ENCODE measurements at regions not wholly inside any gene's neighbourhood (a gene's known extent, or its start where the extent isn't known, plus 50 kb on each side); places are given as distances from the start of the nearest gene placed in this dataset.

DNA sequence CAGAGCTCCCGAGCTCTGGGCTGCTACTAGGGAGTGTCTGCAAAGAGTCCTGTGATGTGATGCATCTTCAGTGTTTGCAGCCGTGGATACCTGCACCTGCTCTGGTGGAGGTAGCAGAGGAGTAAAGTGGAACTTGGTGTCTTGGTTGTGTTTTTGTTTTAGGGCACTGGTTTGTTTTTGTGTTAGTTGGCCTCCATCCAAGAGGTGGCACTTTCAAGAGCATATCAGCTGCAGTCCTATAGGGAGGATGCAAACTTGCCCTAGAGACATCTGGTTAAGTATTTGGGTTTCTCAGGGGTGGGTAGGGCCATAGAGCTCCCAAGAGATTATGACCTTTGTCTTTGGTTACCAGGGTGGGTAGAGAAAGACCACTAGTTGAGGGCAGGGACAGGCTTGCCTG lies 1249.0 kb upstream of the FAM98A start:
- no peaks in the 10 kb centered on the region for H4K20me1 ChIP-seq (ENCODE audit: insufficient read depth, low read length)
- no peak for DNase-seq (ENCODE audit: low spot score)
- no peaks in the 10 kb centered on the region for H3K9me2 ChIP-seq (ENCODE audit: insufficient read depth, low read length)
- ChIA-PET POLR2A (no interaction called here), CTCF (ENCODE audit: unreplicated experiment) (no interaction called here)
- H3K27ac ChIP-seq (ENCODE audit: low read depth, low read length, poor library complexity, severe bottlenecking) = no peak overlapping the region
- H3K9me3 ChIP-seq (ENCODE audit: low read length) = no peaks in the 10 kb centered on the region
- H3K4me3 ChIP-seq (ENCODE audit: low read depth, low read length, poor library complexity, severe bottlenecking) = no peak overlapping the region
- H3K4me1 ChIP-seq (ENCODE audit: insufficient read depth, low read length, poor library complexity, severe bottlenecking) = no peaks in the 10 kb centered on the region
- intact Hi-C loops (cut with micrococcal nuclease; ENCODE audit: unreplicated experiment) = no loop called here
- no peak for TF ChIP-seq EZH2phosphoT487 (IDR thresholded peaks at IDR 0.05; ENCODE audit: borderline replicate concordance, low read depth, low read length)
- TF ChIP-seq, protein P1, sequence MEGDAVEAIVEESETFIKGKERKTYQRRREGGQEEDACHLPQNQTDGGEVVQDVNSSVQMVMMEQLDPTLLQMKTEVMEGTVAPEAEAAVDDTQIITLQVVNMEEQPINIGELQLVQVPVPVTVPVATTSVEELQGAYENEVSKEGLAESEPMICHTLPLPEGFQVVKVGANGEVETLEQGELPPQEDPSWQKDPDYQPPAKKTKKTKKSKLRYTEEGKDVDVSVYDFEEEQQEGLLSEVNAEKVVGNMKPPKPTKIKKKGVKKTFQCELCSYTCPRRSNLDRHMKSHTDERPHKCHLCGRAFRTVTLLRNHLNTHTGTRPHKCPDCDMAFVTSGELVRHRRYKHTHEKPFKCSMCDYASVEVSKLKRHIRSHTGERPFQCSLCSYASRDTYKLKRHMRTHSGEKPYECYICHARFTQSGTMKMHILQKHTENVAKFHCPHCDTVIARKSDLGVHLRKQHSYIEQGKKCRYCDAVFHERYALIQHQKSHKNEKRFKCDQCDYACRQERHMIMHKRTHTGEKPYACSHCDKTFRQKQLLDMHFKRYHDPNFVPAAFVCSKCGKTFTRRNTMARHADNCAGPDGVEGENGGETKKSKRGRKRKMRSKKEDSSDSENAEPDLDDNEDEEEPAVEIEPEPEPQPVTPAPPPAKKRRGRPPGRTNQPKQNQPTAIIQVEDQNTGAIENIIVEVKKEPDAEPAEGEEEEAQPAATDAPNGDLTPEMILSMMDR (conservative IDR thresholded peaks at IDR 0.05; ENCODE audit: low read length) = no peak
- H2AFZ ChIP-seq (ENCODE audit: low read length) = no peak overlapping the region
- no peaks in the 10 kb centered on the region for H3K79me2 ChIP-seq (ENCODE audit: insufficient read depth, low read depth, low read length)
- BruUV-seq (replicated peaks) = no TSS peak
- H3K36me3 ChIP-seq (ENCODE audit: insufficient read depth, low read length) = no peaks in the 10 kb centered on the region
- no peak overlapping the region for H3K4me2 ChIP-seq (ENCODE audit: low read length)

DNA sequence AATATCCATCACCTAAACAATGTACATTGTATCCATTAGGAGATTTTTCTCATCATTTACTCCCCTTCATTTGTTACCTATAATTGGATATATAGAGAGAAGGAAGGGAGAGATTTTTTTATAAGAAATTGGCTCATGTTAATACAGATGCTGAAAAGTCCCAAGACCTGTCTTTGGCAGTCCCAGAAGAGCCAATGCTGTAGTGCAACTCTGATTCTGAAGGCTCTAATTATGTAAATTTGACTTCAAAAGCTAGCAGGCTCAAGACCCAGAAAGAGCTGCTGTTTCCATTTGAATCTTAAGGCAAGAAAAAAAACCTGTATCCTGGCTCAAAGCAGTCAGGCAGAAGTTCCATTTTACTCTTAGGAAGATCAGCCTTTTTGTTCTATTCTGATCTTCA lies 1245.5 kb upstream of the FAM98A start:
- Histone ChIP-seq H3K27ac (ENCODE audit: low read depth, low read length, poor library complexity, severe bottlenecking) (no peak overlapping the region), H2AFZ (ENCODE audit: low read length) (no peak overlapping the region), H3K79me2 (ENCODE audit: insufficient read depth, low read depth, low read length) (no peaks in the 10 kb centered on the region), H3K4me2 (ENCODE audit: low read length) (no peak overlapping the region), H3K9me2 (ENCODE audit: insufficient read depth, low read length) (no peaks in the 10 kb centered on the region), H3K4me1 (ENCODE audit: insufficient read depth, low read length, poor library complexity, severe bottlenecking) (no peaks in the 10 kb centered on the region), H3K36me3 (ENCODE audit: insufficient read depth, low read length) (no peaks in the 10 kb centered on the region), H3K4me3 (ENCODE audit: low read depth, low read length, poor library complexity, severe bottlenecking) (no peak overlapping the region), H3K9me3 (ENCODE audit: low read length) (no peaks in the 10 kb centered on the region), H4K20me1 (ENCODE audit: insufficient read depth, low read length) (no peaks in the 10 kb centered on the region)
- no peak for TF ChIP-seq EZH2phosphoT487 (IDR thresholded peaks at IDR 0.05; ENCODE audit: borderline replicate concordance, low read depth, low read length)
- TF ChIP-seq, protein P1 (conservative IDR thresholded peaks at IDR 0.05; ENCODE audit: low read length) = no peak
- POLR2A ChIA-PET = no interaction called here
- intact Hi-C loops (cut with micrococcal nuclease; ENCODE audit: unreplicated experiment) = no loop called here
- DNase-seq (ENCODE audit: low spot score) = no peak
- CTCF ChIA-PET (ENCODE audit: unreplicated experiment) = no interaction called here
- BruUV-seq (replicated peaks) = no TSS peak

GRCh38 chr2:34838408-34838807 lies 1239.3 kb upstream of the FAM98A start:
- no peaks in the 10 kb centered on the region for H3K9me2 ChIP-seq (ENCODE audit: insufficient read depth, low read length)
- no peak overlapping the region for H3K4me2 ChIP-seq (ENCODE audit: low read length)
- H3K27ac ChIP-seq (ENCODE audit: low read depth, low read length, poor library complexity, severe bottlenecking) = no peak overlapping the region
- no peaks in the 10 kb centered on the region for H4K20me1 ChIP-seq (ENCODE audit: insufficient read depth, low read length)
- POLR2A ChIA-PET = no interaction called here
- no peak overlapping the region for H2AFZ ChIP-seq (ENCODE audit: low read length)
- intact Hi-C loops (cut with micrococcal nuclease; ENCODE audit: unreplicated experiment) = no loop called here
- no peaks in the 10 kb centered on the region for H3K4me1 ChIP-seq (ENCODE audit: insufficient read depth, low read length, poor library complexity, severe bottlenecking)
- H3K4me3 ChIP-seq (ENCODE audit: low read depth, low read length, poor library complexity, severe bottlenecking) = no peak overlapping the region
- TF ChIP-seq, protein P1 (conservative IDR thresholded peaks at IDR 0.05; ENCODE audit: low read length) = no peak
- no peak for TF ChIP-seq EZH2phosphoT487 (IDR thresholded peaks at IDR 0.05; ENCODE audit: borderline replicate concordance, low read depth, low read length)
- no TSS peak for BruUV-seq (replicated peaks)
- CTCF ChIA-PET (ENCODE audit: unreplicated experiment) = no interaction called here
- no peaks in the 10 kb centered on the region for H3K36me3 ChIP-seq (ENCODE audit: insufficient read depth, low read length)
- DNase-seq (ENCODE audit: low spot score) = no peak
- no peaks in the 10 kb centered on the region for H3K9me3 ChIP-seq (ENCODE audit: low read length)
- no peaks in the 10 kb centered on the region for H3K79me2 ChIP-seq (ENCODE audit: insufficient read depth, low read depth, low read length)

Measured in OCI-LY7 (cell line).